AG20443 (cell line): ENCODE measurements at regions not wholly inside any gene's neighbourhood (a gene's known extent, or its start where the extent isn't known, plus 50 kb on each side); places are given as distances from the start of the nearest gene placed in this dataset.
A peak's percentile ranks its signal among the peaks of the same experiment; 100 is the strongest.
"Not testable (repeated sequence)": the region's sequence is repeated elsewhere in the genome, so short reads cannot be mapped to it uniquely, and the experiment has no call there.

ENCODE experiments used
- DNase-seq: peaks from one replicate; pipeline ENCODE4 v3.0.0; 2012; ENCODE audit warnings: low spot score, mixed read lengths

DNA sequence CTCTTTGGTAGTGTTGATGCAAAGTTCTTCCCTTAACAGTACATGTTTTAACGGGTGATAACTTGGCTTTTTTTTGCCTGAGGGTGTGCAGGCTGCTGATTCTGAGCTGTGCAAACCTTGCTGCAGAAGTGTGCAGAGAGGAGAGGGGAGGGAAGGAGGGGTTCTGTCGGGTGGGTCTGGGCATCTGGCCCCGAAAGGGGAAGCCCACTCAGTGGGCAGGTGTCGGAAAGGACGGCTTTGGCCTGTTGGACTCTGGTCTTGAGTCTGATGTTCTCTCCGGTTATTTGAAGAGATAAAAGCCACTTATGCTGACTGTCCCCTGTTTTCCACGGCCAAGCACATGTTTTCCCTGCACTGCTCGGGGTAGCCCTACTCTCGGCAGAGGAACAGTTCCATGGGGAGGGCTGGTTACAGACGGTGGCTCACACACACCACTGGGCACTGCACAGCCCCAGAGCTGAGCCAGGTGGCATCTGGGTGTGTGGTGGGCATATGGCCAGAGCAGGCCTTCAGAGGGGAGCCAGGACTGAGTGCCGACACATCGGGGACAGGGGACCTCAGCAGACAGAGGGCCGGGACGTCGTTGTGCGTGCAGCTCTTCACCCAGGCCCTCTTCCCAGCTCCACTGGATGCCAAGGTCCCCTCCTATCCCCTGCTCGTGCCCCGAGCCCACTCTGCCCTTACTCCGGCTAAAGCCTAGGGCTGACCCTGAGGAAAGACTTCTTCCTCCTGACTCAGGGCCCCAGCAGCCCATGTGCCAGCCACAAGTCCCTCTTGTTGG, 93.2 kb downstream of the TEX29 start:
- DNase-seq = no peak

DNA sequence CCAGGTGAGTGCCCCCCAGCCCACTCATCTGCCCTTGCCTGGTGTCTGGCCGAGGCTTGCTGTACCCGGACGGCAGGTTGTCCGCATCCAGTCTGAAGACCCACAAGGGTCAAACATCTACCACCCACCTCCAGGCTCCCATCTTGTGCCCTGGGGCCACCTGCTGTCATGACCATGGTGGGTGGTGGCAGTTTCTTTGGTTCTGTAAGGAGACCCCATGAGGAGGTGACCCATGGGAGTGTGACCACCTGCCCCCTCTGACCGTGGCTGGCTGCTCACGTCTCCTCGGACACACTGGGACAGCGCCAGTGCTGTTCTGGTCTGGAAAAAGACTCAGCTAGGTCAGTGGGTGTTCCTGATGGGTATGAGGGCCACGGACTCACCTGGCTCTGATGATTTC, 93.9 kb downstream of the TEX29 start:
- no peak for DNase-seq

DNA sequence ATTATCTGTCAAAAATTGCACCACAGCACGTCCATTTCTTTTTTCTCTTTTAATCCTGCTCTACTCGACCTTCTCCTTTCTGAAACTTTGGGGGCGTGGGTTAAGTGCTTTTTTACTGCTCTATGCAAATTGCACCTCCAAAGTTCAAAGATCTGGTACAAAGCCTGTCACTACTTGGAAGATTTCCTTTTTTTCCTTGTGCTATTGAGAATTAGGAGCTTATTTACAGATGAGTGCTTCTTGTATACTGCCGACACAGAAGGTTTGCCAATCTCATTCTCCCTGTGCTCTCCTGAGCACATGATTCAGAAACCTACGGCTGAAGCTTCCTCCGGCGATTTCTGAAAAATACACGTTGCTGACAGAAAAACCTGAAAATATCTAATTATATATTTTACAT, 94.8 kb downstream of the TEX29 start:
- DNase-seq = no peak

DNA sequence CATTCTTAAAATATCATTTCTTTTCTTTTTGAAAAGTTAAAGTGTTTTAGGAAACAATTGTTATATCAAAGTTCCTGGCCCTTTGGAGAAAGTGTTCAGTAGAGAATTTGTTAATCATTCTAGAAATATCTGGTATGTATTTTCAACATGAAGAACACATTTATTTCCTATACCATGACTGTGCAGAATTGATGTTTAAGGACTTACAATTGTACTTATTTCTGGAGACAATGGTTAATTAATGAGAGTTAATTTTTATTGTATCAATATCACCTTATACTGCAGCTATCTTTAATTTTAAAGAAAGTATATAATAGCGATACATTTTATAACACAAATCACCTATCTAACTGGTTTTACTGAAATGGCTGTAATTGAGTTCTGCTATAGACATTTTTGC, 95.3 kb downstream of the TEX29 start:
- DNase-seq = no peak

DNA sequence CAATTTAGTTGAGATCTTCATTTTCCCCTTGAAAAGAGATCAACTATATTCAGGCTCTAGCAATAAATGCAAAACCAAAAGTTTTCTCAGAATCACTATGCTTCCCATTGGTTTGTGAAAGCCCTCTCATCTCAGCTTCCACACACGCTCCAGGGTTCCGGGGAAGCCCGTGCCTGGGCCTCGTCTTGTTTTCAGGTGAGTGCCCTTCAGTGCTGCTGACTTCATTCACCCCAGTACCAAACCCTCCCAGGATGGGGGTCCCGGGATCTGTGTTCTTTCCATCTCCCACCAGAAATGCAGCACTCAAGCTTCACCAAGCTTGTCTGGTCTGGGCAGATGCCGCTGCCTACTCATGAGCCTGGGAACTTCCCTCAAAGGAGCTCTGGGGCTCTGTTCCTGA, 97.7 kb downstream of the TEX29 start:
- DNase-seq = no peak

DNA sequence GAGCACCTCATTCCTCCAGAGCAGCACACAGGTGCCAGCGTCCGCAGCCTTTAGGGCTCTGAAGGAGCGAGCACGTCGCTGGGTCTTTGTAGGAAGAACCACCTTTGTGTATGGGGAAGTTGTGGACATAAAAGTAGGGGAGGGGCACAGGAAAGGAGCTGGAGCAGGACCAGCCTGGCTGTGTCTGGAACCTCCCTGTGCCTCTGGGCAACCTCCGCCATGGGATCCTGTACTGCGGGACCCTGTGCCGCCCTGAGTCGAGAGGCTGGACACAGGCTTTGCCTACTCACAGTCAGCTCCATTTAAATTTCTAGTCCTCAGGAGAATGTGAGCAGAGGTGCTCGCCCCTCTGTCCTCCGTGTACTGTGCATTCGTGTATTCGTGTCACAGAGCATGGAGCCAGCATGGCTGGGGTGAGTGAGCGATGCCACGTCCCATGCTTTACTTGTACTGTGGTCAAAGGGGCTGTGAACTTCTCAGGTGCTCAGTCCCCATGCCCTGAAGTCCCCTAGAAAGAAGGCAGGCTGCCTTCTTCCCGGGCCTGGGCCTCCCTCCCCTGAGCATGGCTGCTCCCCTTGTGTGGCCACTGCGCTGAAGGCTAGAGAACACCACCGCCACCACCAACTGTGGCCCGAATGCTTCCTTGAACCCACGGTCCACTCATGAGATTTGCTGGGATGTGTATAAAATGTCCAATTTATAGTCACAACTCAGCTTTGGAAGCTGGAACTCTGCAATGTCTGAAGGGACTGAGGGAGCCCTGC, 99.9 kb downstream of the TEX29 start:
- DNase-seq = no peak

DNA sequence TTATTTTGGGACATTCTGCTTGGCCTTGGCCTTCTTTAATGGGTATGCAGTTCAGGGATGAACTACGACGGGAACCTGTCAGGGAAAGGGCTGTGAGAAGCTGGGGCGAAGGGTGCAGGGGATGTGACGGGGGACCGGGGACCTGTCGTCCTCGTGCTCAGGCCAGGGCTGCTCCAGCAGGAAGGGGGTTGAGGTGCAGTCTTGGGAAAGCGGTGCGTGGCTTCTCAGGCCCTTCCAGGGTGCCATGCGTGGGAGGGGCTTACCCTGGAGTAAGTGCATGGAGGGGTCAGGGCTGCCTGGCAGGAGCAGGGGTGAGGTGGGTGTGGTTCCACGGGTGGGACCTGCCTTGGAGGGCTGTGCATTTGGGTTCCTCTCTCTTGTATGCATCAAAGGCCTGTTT, 100.8 kb downstream of the TEX29 start:
- DNase-seq = no peak

DNA sequence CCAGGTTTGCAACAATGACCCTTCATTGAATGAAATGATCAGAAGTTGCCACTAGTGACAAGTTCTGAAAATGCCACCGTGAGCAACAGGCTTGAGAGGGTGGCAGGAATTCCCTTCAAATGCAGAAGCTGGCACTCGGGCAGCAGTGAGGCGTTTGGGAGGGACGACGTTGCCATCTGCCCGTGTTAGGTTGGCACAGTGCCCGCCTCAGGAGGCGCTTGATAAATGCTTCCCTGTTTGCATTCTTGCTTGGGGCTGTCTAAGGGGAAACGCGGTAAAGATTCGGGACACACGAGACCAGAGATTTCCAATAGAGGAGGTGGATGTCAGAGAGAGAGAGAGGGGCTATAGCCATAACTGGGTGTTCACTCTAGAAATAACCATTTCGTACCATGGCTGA, 101.9 kb downstream of the TEX29 start:
- no peak for DNase-seq

DNA sequence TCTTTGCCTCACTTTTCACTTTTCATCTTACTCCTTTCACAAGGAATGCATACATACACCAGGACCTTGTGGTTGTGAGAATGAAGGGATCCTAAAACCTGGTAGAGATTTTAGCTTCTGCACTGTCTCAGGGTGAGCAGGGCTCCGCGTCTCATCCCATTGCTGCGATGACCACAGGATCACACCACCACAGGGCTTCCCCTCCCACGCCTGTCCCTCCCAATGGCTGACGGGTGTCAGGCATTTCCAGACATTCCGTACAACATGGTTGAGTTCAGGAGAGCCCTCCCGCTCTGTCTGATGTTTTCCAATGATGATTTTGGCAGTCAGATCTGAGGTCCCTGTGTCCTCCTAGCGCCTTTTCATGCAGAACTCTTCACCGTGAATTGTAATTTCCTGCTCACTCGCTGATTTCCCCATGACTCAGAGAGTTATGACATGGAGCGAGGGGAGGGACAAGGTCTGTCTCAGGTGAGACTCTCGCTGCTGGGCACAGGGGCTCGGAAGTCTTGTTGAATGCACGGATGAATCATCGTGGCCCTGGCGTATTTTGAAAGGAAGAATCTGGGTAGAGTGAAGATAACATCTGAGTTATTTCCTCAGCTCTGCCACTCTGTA, 102.8 kb downstream of the TEX29 start:
- DNase-seq = no peak

DNA sequence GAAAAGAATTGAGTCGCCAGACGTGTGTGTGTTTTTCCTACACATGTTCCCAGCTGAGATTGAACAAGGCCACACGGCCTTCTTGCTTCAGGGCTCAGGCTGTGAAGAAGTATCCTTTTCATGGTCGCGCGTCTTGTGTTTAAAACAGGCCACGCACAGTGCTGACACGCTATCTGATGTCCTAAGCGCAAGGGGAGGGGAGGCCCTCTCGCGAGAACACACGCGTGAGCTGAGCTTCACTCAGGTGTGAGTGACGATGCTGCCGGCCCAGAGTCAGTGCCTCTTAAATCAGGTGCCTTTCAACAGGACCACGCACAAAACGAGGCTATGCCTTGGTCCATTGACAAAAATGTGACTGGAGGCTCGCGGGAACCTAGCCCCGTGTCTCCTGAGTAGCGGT, 103.7 kb downstream of the TEX29 start:
- no peak for DNase-seq

DNA sequence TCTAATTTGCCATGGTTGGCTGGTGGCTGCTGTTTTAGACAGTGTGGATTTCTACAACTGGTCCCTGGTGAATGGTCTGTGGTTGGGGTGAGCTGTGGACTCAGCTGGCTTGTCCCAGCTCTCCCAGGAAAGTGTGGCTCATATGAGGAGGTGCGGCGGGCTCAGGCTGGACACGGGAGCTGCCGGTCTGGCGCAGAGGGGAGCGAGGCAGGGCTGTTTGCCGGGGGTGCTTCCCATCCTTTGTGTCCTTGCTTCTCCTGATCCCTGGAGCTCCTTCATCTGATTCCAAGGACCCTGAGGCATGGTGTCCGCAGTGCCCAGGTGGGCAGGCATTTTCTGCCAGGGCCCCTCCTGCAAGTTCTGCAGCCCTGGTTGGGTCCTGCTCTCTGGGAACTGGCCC, 104.9 kb downstream of the TEX29 start:
- DNase-seq = no peak

DNA sequence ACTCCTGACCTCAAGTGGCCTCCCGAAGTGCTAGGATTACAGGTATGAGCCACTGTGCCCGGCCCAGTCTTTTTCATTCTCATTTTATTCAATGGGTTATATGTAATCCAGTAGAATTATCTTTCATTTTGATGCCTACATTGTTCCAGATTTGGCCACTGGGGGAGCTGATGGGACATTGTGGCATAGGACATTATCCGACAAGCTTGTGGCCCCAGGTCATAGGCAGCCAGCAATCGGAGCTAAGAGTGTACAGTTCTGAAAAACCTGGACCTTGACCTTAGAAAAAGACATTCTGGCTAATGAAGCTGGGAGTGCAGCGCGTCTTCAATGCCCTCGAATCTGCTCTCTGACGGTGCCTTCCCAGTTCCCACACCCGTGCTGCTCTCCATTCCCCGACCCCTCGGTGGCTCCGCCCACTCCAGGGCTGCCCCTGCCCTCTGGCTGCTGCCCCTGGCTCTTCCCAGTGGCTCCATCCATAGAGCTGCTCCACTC, 108.7 kb downstream of the TEX29 start:
- peak; percentile 63 for DNase-seq

DNA sequence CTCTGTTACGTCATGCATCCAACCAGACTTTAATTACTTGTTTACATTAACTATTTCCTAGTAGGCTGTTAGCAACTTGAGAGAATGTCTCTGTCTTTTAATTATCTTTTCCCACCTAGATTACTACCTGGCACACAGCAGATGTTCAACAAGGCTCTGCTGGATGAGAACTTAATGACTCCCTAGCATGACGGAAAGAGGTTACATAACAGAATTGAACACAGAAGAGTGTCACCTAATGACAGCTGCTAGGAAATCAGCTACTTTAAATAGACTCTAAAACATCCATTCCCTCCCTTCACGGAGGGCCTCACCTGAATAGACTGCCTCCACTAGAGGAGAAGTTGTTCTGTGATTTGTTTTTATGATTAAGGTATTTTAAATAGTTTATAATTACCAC, 110.8 kb downstream of the TEX29 start:
- no peak for DNase-seq

DNA sequence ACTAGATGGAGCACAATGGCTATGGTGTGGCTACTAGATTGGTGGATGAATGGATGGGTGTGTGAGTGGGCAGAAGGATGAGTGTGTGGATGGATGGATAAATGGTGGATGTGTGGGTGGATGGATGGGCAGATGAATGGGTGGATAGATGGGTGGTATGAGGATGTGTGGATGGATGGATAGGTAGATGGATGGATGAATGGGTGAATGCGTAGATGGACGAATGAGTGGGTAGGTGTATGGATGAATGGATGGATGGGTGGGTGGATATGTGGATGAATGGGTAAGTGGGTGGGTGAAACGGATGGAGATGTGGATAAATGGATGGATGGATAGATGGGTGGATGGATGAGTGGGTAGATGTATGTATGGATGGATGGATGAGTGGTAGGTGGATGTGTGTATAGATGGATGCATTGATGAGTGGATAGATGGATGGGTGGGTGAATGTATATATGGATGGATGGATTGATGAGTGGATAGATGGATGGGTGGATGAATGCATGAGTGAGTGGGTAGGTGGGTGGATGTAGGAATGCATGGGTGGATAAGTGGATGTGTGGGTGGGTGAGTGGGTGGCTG, 114.2 kb downstream of the TEX29 start:
- no peak for DNase-seq

DNA sequence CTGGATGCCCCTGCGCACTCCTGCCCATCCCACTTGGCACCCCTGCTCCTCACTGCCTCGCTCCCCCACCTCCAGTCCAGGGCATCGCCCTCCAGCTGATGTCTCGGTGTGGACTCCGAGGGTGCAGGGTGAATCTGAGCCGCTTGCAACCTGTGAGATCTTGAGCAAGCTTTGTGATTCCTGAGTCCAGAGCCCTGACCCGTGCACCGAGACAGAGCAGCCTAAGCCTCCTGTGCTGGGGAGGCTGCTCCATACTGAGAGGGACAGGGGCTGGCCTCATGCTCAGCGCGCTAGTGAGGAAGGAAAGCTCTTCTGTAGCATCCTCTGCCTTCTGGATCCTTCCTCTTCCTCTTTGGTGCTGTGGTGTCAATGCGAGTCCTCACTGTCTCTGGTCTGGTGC, 116.0 kb downstream of the TEX29 start:
- DNase-seq = no peak

DNA sequence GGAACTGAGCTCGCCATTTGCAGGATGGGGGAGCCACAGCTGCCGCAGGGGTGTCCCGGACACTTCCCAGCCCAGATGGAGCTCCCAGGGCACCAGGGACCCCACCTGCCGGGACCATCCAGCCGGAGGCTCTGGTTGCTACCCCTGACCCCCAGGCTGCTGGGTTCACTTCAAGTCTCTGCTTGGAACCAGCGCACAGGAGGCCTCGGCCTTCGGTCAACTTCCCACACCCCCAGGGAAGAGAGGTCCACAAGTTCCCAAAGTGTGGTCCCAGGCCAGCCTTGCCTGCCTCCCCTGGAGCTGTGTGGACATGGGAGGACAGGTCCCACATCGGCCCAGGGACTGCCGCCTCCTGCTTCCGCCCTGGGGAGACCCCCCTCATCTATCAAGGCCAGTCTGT, 117.0 kb downstream of the TEX29 start:
- DNase-seq = no peak

DNA sequence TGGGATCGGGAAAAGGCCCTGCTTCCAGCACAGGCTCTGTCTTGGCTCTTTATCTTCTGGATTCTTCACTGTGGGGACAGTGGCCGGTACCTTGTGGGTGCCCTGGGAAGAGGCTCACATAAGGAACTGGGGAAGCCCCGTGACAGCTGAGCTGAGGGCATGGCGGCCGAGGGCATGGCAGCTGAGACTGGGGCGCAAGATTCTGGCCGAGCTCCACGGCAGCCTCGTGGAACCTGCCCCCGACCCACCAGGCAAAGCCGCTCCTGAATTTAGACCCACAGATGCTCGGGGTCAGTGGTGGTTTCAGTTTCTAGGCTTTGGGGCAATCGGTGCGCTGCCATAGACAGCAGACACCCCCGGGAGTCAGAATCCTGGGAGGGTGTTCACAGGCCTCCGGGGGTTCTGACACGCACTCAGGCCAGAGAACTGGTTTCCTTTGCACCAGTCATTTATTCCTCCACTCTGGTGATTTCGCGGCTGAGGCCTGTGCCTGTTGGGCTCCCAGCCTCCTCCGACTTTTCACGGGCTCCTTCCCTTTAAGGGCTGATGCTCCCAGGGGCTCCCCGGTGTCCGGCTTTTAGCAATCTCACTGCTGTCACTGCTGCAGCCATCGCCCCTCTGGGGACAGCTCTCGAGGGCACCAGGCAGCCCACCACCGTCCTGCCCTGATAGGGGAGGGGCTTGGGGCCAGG, 117.6 kb downstream of the TEX29 start:
- DNase-seq = no peak

DNA sequence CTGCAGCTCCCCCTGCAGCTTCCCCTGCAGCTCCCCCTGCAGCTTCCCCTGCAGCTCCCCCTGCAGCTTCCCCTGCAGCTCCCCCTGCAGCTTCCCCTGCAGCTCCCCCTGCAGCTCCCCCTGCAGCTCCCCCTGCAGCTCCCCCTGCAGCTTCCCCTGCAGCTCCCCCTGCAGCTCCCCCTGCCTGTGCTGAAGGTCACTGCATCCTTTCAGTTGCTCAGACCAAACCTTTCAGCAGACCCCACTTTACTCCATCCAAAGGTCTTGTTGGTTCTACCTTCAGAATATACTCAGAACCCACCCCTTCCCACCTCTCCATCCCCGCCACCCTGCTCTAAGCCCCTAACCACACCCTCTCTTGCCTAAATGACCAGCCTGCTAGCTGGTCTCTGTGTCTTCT, 120.0 kb downstream of the TEX29 start:
- not testable (repeated sequence) for DNase-seq

DNA sequence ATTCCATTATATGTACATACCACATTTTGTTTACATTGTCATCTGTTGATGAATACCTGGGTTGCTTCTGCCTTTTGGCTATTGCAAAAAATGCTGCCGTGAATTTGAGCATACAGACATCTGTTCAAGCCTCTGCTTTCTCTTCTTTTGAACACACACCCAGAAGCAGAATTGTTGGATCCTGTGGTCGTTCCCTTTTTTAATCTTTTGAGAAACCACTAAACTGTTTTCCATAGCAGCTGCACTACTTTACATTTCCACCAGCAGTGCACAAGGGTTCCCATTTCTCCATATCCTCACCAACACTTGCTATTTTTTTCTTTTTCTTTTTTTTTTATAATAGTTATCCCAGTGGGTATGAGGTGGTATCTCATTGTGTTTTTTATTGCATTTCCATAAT, 123.5 kb downstream of the TEX29 start:
- no peak for DNase-seq

DNA sequence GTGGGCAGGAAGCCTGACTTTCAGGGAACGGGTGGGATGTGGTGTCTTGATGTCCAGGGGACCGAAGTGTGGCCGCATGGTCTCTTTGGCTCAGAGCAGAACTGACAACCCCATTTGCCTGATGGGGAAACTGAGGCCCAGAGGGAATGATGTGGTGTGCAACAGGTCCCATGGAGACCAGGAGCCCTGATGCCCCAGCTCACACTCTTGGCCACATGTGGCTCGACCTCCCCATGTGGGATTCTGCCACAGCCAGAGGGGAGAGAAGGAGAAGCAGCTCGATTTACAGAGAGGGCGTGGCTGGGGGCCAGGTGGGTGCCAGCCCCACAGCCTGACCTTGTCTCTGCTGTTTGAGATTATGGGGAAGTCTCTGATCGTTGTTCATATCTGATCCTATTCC, 128.1 kb downstream of the TEX29 start:
- DNase-seq = no peak

DNA sequence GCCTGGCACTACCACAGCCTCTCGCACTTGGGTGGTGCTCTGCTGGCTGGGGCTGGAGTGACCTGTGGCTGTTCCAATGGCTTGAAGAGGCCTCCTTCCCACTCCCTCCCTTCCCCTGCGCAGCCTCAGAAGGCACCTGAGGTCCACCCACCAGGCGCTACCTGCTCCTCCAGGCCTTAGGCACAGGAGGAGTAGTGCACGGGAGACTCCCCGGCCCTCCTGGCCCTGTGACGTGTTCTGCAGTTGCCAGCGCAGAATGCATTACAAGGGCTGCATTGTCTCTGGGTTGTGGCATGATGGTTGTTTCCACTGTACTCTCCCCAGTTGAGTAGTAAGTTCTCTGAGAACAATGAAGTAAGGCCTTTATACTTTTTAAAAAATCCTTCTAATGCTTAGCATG, 128.6 kb downstream of the TEX29 start:
- DNase-seq = no peak

DNA sequence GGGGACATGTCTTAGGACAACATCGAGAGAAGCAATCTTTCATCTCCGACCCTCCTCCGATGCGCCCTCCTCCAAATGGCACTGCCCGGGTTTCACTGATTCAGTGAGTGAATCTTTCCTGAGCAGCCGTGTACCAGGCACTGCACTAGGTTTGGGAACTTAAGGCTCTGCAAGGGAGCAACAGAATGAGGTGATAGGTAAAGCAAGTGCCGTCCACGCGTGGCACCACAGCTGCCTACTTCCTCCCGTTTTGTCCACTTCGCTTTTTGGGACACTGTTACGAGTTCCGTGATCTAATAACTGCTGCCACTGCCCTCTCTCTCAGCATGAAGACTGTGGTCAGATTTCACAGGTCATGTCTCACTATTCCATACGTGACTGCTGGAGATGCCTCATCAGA, 131.0 kb downstream of the TEX29 start:
- no peak for DNase-seq
